A549 (cell line): ENCODE measurements at regions not wholly inside any gene's neighbourhood (a gene's known extent, or its start where the extent isn't known, plus 50 kb on each side); places are given as distances from the start of the nearest gene placed in this dataset.

Experiments
- ATAC-seq, 2 experiments: fragments of 200-7000 bp in 1 of 2; fragments of >200 bp in 1 of 2; cut with Nextera tagmentation in 1 of 2; cut with Tn5 transposase in 1 of 2; 3 replicates each; pipeline versions ENCODE4 v1.8.0 to v1.9.1; 2018 to 2020; ENCODE audit warnings: mild to moderate bottlenecking in 1 of 2, moderate library complexity in 1 of 2
- CTCF ChIA-PET: fragments of 300-600 bp; sonication (Branson Sonifier 250); formaldehyde crosslinking; extraction: SDS; loops from one replicate; lab custom pipeline; 2021; ENCODE audit warnings: antibody characterized with exemption, inconsistent platforms; lab: Yijun Ruan, JAX
- POLR2A ChIA-PET: fragments of 350-600 bp; formaldehyde crosslinking; extraction: SDS; loops from one replicate; lab custom pipeline; 2021; ENCODE audit warnings: antibody characterized with exemption, inconsistent platforms; lab: Yijun Ruan, JAX
- DNase-seq, 2 experiments: peaks; one replicate each; pipeline versions ENCODE4 v3.0.0 to v3.0.0-alpha.2; 2011 to 2016; ENCODE audit warnings: low read depth in 1 of 2, low spot score in 1 of 2
- FAIRE-seq: peaks from 2 replicates; lab custom pipeline; 2011; peaks lifted over from hg19 to GRCh38; lab: Jason Lieb, UNC
- H3K27ac ChIP-seq, 2 experiments: fragments of >200 bp; sonication (Bioruptor Twin); formaldehyde crosslinking; 3 replicates each; pipeline ENCODE4 v1.5.1; 2016 to 2017
- H3K4me1 ChIP-seq: fragments of >200 bp; sonication (Bioruptor Twin); formaldehyde crosslinking; 3 replicates; pipeline ENCODE4 v1.6.1; 2016
- H3K4me2 ChIP-seq: fragments of >200 bp; sonication (Bioruptor Twin); formaldehyde crosslinking; 3 replicates; pipeline ENCODE4 v1.6.1; 2016
- H3K4me3 ChIP-seq: fragments of >200 bp; sonication (Bioruptor Twin); formaldehyde crosslinking; 3 replicates; pipeline ENCODE4 v1.5.1; 2016
- H3K9me3 ChIP-seq: fragments of >200 bp; sonication (Bioruptor Twin); formaldehyde crosslinking; 3 replicates; pipeline ENCODE4 v1.6.1; 2016
- BHLHE40 ChIP-seq: IDR thresholded peaks from 2 replicates; pipeline ENCODE4 v1.6.1; 2012; ENCODE audit warnings: low read depth, low read length, inconsistent platforms
- CBX2 ChIP-seq: fragments of 200-600 bp; sonication (generic); IDR thresholded peaks from 2 replicates; pipeline ENCODE4 v1.6.1; 2016; ENCODE audit warnings: low read depth, mild to moderate bottlenecking, borderline replicate concordance
- CTCF ChIP-seq: fragments of >200 bp; sonication (Bioruptor Twin); formaldehyde crosslinking; IDR thresholded peaks from 3 replicates; pipeline ENCODE4 v1.5.1; 2016
- EHMT2 ChIP-seq: fragments of 200-600 bp; sonication (generic); IDR thresholded peaks from 2 replicates; pipeline ENCODE4 v1.6.1; 2016; ENCODE audit warnings: antibody characterized with exemption, low read depth, mild to moderate bottlenecking, moderate library complexity
- ELK1 ChIP-seq: fragments of 150-350 bp; IDR thresholded peaks from 2 replicates; pipeline ENCODE4 v1.6.1; 2014; ENCODE audit warnings: low read depth, mild to moderate bottlenecking, low read length
- EP300 ChIP-seq, 2 experiments: fragments of >200 bp; sonication (Bioruptor Twin); formaldehyde crosslinking; IDR thresholded peaks; 2 replicates in 1 of 2; 3 replicates in 1 of 2; pipeline ENCODE4 v1.6.1; 2016 to 2017
- FOSB ChIP-seq: fragments of 250-450 bp; sonication (Bioruptor Pico); IDR thresholded peaks from 2 replicates; pipeline ENCODE4 v1.5.0; 2020; ENCODE audit warnings: mild to moderate bottlenecking, moderate library complexity
- FOSL2 ChIP-seq, 2 experiments: fragments of 450-650 bp in 1 of 2; fragments of >200 bp in 1 of 2; sonication (Bioruptor Twin) in 1 of 2; formaldehyde crosslinking; IDR thresholded peaks; 2 replicates each; pipeline versions ENCODE4 v1.5.0 to v1.6.1; 2016 to 2020; ENCODE audit warnings: mild to moderate bottlenecking in 1 of 2, moderate library complexity in 1 of 2
- FOXS1 ChIP-seq: fragments of 250-450 bp; sonication (Bioruptor Pico); IDR thresholded peaks from 2 replicates; pipeline ENCODE4 v1.5.0; 2020; ENCODE audit warnings: mild to moderate bottlenecking, moderate library complexity
- HES2 ChIP-seq: fragments of >200 bp; sonication (Bioruptor Twin); formaldehyde crosslinking; IDR thresholded peaks from 2 replicates; pipeline ENCODE4 v1.6.1; 2016
- HEYL ChIP-seq: fragments of 250-450 bp; sonication (Bioruptor Pico); IDR thresholded peaks from 2 replicates; pipeline ENCODE4 v1.8.0; 2021; ENCODE audit warnings: mild to moderate bottlenecking, moderate library complexity
- HMGXB4 ChIP-seq: fragments of 250-450 bp; sonication (Bioruptor Pico); IDR thresholded peaks from 2 replicates; pipeline ENCODE4 v1.5.0; 2021; ENCODE audit warnings: mild to moderate bottlenecking, moderate library complexity, borderline replicate concordance
- HOXA7 ChIP-seq: fragments of 250-450 bp; sonication (Bioruptor Pico); IDR thresholded peaks from 2 replicates; pipeline ENCODE4 v1.5.0; 2020; ENCODE audit warnings: mild to moderate bottlenecking, moderate library complexity
- HOXB5 ChIP-seq: fragments of 250-450 bp; sonication (Bioruptor Pico); IDR thresholded peaks from 2 replicates; pipeline ENCODE4 v1.5.0; 2020; ENCODE audit warnings: mild to moderate bottlenecking, moderate library complexity
- JUN ChIP-seq, 2 experiments: fragments of >200 bp; sonication (Bioruptor Twin); formaldehyde crosslinking; IDR thresholded peaks; 2 replicates in 1 of 2; 3 replicates in 1 of 2; pipeline ENCODE4 v1.6.1; 2016 to 2017
- MAX ChIP-seq: IDR thresholded peaks from 2 replicates; pipeline ENCODE4 v1.6.1; 2012
- NPAS2 ChIP-seq: fragments of 250-450 bp; sonication (Bioruptor Pico); IDR thresholded peaks from 2 replicates; pipeline ENCODE4 v1.8.0; 2022; ENCODE audit warnings: mild to moderate bottlenecking, moderate library complexity, borderline replicate concordance
- NR3C1 ChIP-seq: fragments of >200 bp; sonication (Bioruptor Twin); formaldehyde crosslinking; IDR thresholded peaks from 3 replicates; pipeline ENCODE4 v1.6.1; 2017
- PHF8 ChIP-seq: fragments of 200-600 bp; sonication (generic); IDR thresholded peaks from 2 replicates; pipeline ENCODE4 v1.6.1; 2016; ENCODE audit warnings: low read depth, mild to moderate bottlenecking, antibody characterized with exemption, moderate library complexity, borderline replicate concordance
- RFX5 ChIP-seq: fragments of 450-650 bp; IDR thresholded peaks from 2 replicates; pipeline ENCODE4 v1.7.1; 2014; ENCODE audit warnings: antibody characterized with exemption, mild to moderate bottlenecking, moderate library complexity
- SREBF2 ChIP-seq: fragments of 450-650 bp; IDR thresholded peaks from 2 replicates; pipeline ENCODE4 v1.6.1; 2014; ENCODE audit warnings: mild to moderate bottlenecking, moderate library complexity
- TP53 ChIP-seq: fragments of 250-450 bp; sonication (Bioruptor Pico); IDR thresholded peaks from 2 replicates; pipeline ENCODE4 v1.5.0; 2021; ENCODE audit warnings: mild to moderate bottlenecking, moderate library complexity
- ZFP36 ChIP-seq: fragments of 450-650 bp; IDR thresholded peaks from 2 replicates; pipeline ENCODE4 v1.6.1; 2014; ENCODE audit warnings: borderline replicate concordance; ENCODE audit not compliant: partially characterized antibody
- WGBS: methylation state at CpG from one replicate; pipeline ENCODE4 v1.1.6; 2017; ENCODE audit errors: missing lambda C conversion rate; 5-methylcytosine and 5-hydroxymethylcytosine counted together

GRCh38 chr20:41854765-41855164 is 236.6 kb upstream of the CHD6 start:
- Histone ChIP-seq H3K4me2 (no peak overlapping the region), H3K4me3 (no peak overlapping the region), H3K27ac (no peak overlapping the region), H3K9me3 (no peaks in the 10 kb centered on the region), H3K4me1 (no peaks in the 10 kb centered on the region)
- FAIRE-seq: no peak
- peak in 1 of 2 experiments; percentile 23 for DNase-seq
- peak; percentile 51 to 74; a peak in 5 of 6 replicates for ATAC-seq
- TF ChIP-seq EHMT2: no peak
- no peak for TF ChIP-seq CBX2
- no peak for TF ChIP-seq FOXS1 (CRISPR knock-in tag)
- no peak for TF ChIP-seq SREBF2
- TF ChIP-seq HEYL (CRISPR knock-in tag): no peak
- ChIA-PET CTCF (interaction anchor here (1.0 to 1.3 kb wide), 2 partner anchors 8 to 116 kb away, joined by 3 to 4 read pairs; no protein-coding TSS in a partner anchor), POLR2A (no interaction called here)
- WGBS: 3% methylated on average over 3 of the region's 3 CpGs

- Histone ChIP-seq H3K4me3 (no peak overlapping the region), H3K4me2 (no peak overlapping the region), H3K9me3 (no peaks in the 10 kb centered on the region), H3K27ac (no peak overlapping the region), H3K4me1 (no peaks in the 10 kb centered on the region)
- WGBS: 28% methylated on average over 2 of the region's 2 CpGs
- DNase-seq (no peak), ATAC-seq (no peak), FAIRE-seq (no peak)
- CTCF ChIA-PET: interaction anchor here (1.0 to 1.3 kb wide), 2 partner anchors 9 to 115 kb away, joined by 3 to 4 read pairs; no protein-coding TSS in a partner anchor
- TF ChIP-seq HOXB5 (CRISPR knock-in tag) (no peak), NR3C1 (no peak), BHLHE40 (no peak), JUN (IDR thresholded peaks at IDR 0.05) (no peak), MAX (no peak), FOSL2 (IDR thresholded peaks at IDR 0.05) (no peak), FOSL2 (CRISPR knock-in tag; IDR thresholded peaks at IDR 0.05) (no peak), NPAS2 (CRISPR knock-in tag) (no peak), CTCF (no peak), HES2 (no peak), TP53 (CRISPR knock-in tag) (no peak), HEYL (CRISPR knock-in tag) (no peak), FOSB (CRISPR knock-in tag) (no peak), HOXA7 (CRISPR knock-in tag) (no peak), EHMT2 (no peak), EP300 (IDR thresholded peaks at IDR 0.05) (no peak), RFX5 (no peak), ZFP36 (no peak), ELK1 (no peak), PHF8 (no peak), HMGXB4 (CRISPR knock-in tag) (no peak)
- POLR2A ChIA-PET: no interaction called here
Observed at GRCh38 chr20:41853806-41854205, 235.6 kb upstream of the CHD6 start.
